HCT116 (cell line): ENCODE measurements at regions not wholly inside any gene's neighbourhood (a gene's known extent, or its start where the extent isn't known, plus 50 kb on each side); places are given as distances from the start of the nearest gene placed in this dataset.

Source experiments
- ATAC-seq: fragments of 200-7000 bp; cut with Tn5 transposase; 2 replicates; pipeline ENCODE4 v1.9.1; 2020; ENCODE audit warnings: mild to moderate bottlenecking, moderate library complexity
- BruUV-seq: library from RNA; stranded (reverse); fragments of 400-500 nt; replicated peaks from 2 replicates; lab custom pipeline; 2021; lab: Mats Ljungman, UMichigan
- CTCF ChIA-PET: fragments of 300-600 bp; sonication (Branson Sonifier 250); formaldehyde crosslinking; loops from one replicate; lab custom pipeline; 2021; ENCODE audit warnings: antibody characterized with exemption; lab: Charles Lee
- POLR2A ChIA-PET: fragments of 300-600, 350-600 bp; sonication (Branson Sonifier 250); formaldehyde crosslinking; loops from one replicate; lab custom pipeline; 2021; ENCODE audit warnings: antibody characterized with exemption; lab: Charles Lee
- RAD21 ChIA-PET, 2 experiments: fragments of 300-600 bp; sonication (Branson Sonifier 250); formaldehyde crosslinking; loops; one replicate each; lab custom pipeline; 2023; ENCODE audit warnings: low total read pairs in 2 of 2; ENCODE audit not compliant: uncharacterized antibody in 2 of 2, unreplicated experiment in 2 of 2, low non-redundant PET in 1 of 2; lab: Charles Lee
- DNase-seq: peaks from one replicate; pipeline ENCODE4 v3.0.0-alpha.2; 2010; ENCODE audit warnings: low read depth, low spot score
- H2AFZ ChIP-seq: fragments of 200-600 bp; shearing (Covaris generic), sonication (generic); 2 replicates; pipeline ENCODE4 v1.6.1; 2017; ENCODE audit warnings: low read depth, mixed run types, mixed read lengths, antibody characterized with exemption, low read length; ENCODE audit not compliant: poor library complexity, severe bottlenecking
- H3K27ac ChIP-seq: 2 replicates; pipeline ENCODE4 v1.5.1; 2012; ENCODE audit warnings: low read depth, low read length
- H3K27me3 ChIP-seq: fragments of 200-600 bp; sonication (generic); 2 replicates; pipeline ENCODE4 v1.6.1; 2016; ENCODE audit warnings: mixed run types, low read length, mixed read lengths; ENCODE audit not compliant: insufficient read depth
- H3K36me3 ChIP-seq, 2 experiments: fragments of 200-500 bp in 1 of 2; fragments of 200-600 bp in 1 of 2; sonication (Bioruptor generic) in 1 of 2; sonication (generic) in 1 of 2; 2 replicates each; pipeline versions ENCODE4 v1.5.1 to v1.6.1; 2014 to 2016; ENCODE audit warnings: low read length in 2 of 2, inconsistent platforms in 1 of 2, mixed read lengths in 1 of 2, mixed run types in 1 of 2; ENCODE audit not compliant: insufficient read depth in 2 of 2, control insufficient read depth in 1 of 2
- H3K4me1 ChIP-seq, 2 experiments: fragments of 200-600 bp in 1 of 2; sonication (generic) in 1 of 2; 2 replicates each; pipeline versions ENCODE4 v1.5.1 to v1.6.1; 2012 to 2017; ENCODE audit warnings: low read length in 2 of 2, inconsistent platforms in 1 of 2, mild to moderate bottlenecking in 1 of 2, mixed read lengths in 1 of 2, mixed run types in 1 of 2, moderate library complexity in 1 of 2; ENCODE audit not compliant: insufficient read depth in 2 of 2, control insufficient read depth in 1 of 2
- H3K4me2 ChIP-seq: fragments of 200-600 bp; sonication (generic); 2 replicates; pipeline ENCODE4 v1.6.1; 2017; ENCODE audit warnings: mixed run types, low read length, mixed read lengths
- H3K4me3 ChIP-seq, 2 experiments: fragments of 200-600 bp in 1 of 2; sonication (generic) in 1 of 2; replicated peaks in 1 of 2; 2 replicates each; pipeline ENCODE4 v1.5.1; 2011 to 2016; ENCODE audit warnings: low read length in 2 of 2, control low read depth in 1 of 2, low read depth in 1 of 2, mild to moderate bottlenecking in 1 of 2, mixed read lengths in 1 of 2, mixed run types in 1 of 2
- H3K79me2 ChIP-seq: fragments of 200-600 bp; sonication (generic); 2 replicates; pipeline ENCODE4 v1.6.1; 2017; ENCODE audit warnings: mild to moderate bottlenecking, mixed run types, low read length, moderate library complexity, mixed read lengths; ENCODE audit not compliant: insufficient read depth
- H3K9ac ChIP-seq: fragments of 200-600 bp; sonication (generic); 2 replicates; pipeline ENCODE4 v1.6.1; 2016; ENCODE audit warnings: low read length, mixed read lengths
- H3K9me2 ChIP-seq: fragments of 200-600 bp; sonication (generic), shearing (Covaris generic); 2 replicates; pipeline ENCODE4 v1.6.1; 2017; ENCODE audit warnings: mixed run types, mild to moderate bottlenecking, moderate library complexity; ENCODE audit not compliant: insufficient read depth
- H3K9me3 ChIP-seq, 2 experiments: fragments of 200-500 bp in 1 of 2; fragments of 200-600 bp in 1 of 2; sonication (Bioruptor generic) in 1 of 2; sonication (generic) in 1 of 2; 2 replicates each; pipeline ENCODE4 v1.6.1; 2014 to 2017; ENCODE audit warnings: low read length in 2 of 2, mixed read lengths in 2 of 2, inconsistent platforms in 1 of 2, low read depth in 1 of 2, mild to moderate bottlenecking in 1 of 2, mixed run types in 1 of 2, moderate library complexity in 1 of 2; ENCODE audit not compliant: control insufficient read depth in 1 of 2, insufficient read depth in 1 of 2
- H4K20me1 ChIP-seq: fragments of 200-600 bp; sonication (generic), shearing (Covaris generic); 2 replicates; pipeline ENCODE4 v1.6.1; 2017; ENCODE audit warnings: mixed run types, mild to moderate bottlenecking, moderate library complexity; ENCODE audit not compliant: insufficient read depth
- EZH2 ChIP-seq: fragments of 200-600 bp; sonication (generic); IDR thresholded peaks from 2 replicates; pipeline ENCODE4 v1.6.1; 2017; ENCODE audit warnings: antibody characterized with exemption, mixed run types
- POLR2A ChIP-seq: IDR thresholded peaks from 2 replicates; pipeline ENCODE4 v1.7.0; 2011; ENCODE audit warnings: borderline replicate concordance; ENCODE audit not compliant: insufficient read depth, insufficient read length; ENCODE audit errors: extremely low read depth
- POLR2AphosphoS5 ChIP-seq: IDR thresholded peaks from 2 replicates; pipeline ENCODE4 v1.6.1; 2011; ENCODE audit warnings: mild to moderate bottlenecking, low read depth, low read length, moderate library complexity
- SIN3A ChIP-seq: IDR thresholded peaks from 2 replicates; pipeline ENCODE4 v1.6.1; 2012; ENCODE audit warnings: low read depth
- SP1 ChIP-seq: IDR thresholded peaks from 2 replicates; pipeline ENCODE4 v1.6.1; 2012; ENCODE audit warnings: low read depth
- SRF ChIP-seq: IDR thresholded peaks from 2 replicates; pipeline ENCODE4 v1.6.1; 2012; ENCODE audit warnings: low read depth
- ZNF274 ChIP-seq: fragments of 200-500 bp; sonication (Bioruptor generic); IDR thresholded peaks from 2 replicates; pipeline ENCODE4 v1.6.1; 2014; ENCODE audit warnings: mild to moderate bottlenecking, low read depth, low read length, inconsistent platforms
- intact Hi-C: fragments of 100-400 bp; cut with micrococcal nuclease; formaldehyde crosslinking; loops from 2 replicates; pipeline ENCODE4 v1.10.0; 2022
- TF ChIP-seq, protein P1 (sequence below): IDR thresholded peaks from 2 replicates; pipeline ENCODE4 v1.6.1; 2012; ENCODE audit warnings: low read depth
- TF ChIP-seq, protein P2 (sequence below): IDR thresholded peaks from 2 replicates; pipeline ENCODE4 v1.6.1; 2012

DNA sequence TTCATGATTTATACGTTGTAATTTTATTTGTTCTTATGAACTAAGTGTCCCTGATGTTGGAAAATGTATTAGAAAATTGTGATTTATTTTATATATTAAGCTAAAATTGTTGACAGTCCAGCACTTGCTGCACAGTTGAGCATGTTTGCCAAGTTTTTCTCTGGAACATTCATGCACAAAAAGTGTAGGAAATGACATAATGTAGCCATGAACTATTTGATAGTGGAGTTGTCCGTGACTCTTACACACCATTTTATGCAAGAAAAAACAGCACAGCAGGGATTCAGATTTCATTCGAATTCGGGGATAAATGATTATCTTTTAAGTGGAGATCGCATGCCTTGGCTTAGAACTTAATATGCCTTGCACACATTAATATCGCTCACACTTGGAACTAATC, 708.6 kb upstream of the WWC1 start:
- no peak overlapping the region for H3K9ac ChIP-seq
- DNase-seq (no peak), ATAC-seq (no peak)
- H3K79me2 ChIP-seq = no peaks in the 10 kb centered on the region
- no peaks in the 10 kb centered on the region for H4K20me1 ChIP-seq
- H3K4me3 ChIP-seq = no peak overlapping the region
- intact Hi-C loops = loop anchor here (2.0 kb wide), 2 partner anchors 464 to 636 kb away; no protein-coding TSS in a partner anchor
- peaks cover 17% of the 10 kb centered on the region for H3K27me3 ChIP-seq
- ChIA-PET CTCF (no interaction called here), RAD21 (no interaction called here), POLR2A (no interaction called here)
- H3K36me3 ChIP-seq = no peaks in the 10 kb centered on the region
- H3K4me2 ChIP-seq = no peak overlapping the region
- no peak overlapping the region for H2AFZ ChIP-seq
- no peaks in the 10 kb centered on the region for H3K9me3 ChIP-seq
- no peaks in the 10 kb centered on the region for H3K9me2 ChIP-seq
- TF ChIP-seq POLR2AphosphoS5 (no peak), EZH2 (no peak), SP1 (no peak), ZNF274 (no peak), SRF (no peak), POLR2A (no peak), SIN3A (no peak)
- TF ChIP-seq, protein P1, sequence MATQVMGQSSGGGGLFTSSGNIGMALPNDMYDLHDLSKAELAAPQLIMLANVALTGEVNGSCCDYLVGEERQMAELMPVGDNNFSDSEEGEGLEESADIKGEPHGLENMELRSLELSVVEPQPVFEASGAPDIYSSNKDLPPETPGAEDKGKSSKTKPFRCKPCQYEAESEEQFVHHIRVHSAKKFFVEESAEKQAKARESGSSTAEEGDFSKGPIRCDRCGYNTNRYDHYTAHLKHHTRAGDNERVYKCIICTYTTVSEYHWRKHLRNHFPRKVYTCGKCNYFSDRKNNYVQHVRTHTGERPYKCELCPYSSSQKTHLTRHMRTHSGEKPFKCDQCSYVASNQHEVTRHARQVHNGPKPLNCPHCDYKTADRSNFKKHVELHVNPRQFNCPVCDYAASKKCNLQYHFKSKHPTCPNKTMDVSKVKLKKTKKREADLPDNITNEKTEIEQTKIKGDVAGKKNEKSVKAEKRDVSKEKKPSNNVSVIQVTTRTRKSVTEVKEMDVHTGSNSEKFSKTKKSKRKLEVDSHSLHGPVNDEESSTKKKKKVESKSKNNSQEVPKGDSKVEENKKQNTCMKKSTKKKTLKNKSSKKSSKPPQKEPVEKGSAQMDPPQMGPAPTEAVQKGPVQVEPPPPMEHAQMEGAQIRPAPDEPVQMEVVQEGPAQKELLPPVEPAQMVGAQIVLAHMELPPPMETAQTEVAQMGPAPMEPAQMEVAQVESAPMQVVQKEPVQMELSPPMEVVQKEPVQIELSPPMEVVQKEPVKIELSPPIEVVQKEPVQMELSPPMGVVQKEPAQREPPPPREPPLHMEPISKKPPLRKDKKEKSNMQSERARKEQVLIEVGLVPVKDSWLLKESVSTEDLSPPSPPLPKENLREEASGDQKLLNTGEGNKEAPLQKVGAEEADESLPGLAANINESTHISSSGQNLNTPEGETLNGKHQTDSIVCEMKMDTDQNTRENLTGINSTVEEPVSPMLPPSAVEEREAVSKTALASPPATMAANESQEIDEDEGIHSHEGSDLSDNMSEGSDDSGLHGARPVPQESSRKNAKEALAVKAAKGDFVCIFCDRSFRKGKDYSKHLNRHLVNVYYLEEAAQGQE = no peak
- TF ChIP-seq, protein P2, sequence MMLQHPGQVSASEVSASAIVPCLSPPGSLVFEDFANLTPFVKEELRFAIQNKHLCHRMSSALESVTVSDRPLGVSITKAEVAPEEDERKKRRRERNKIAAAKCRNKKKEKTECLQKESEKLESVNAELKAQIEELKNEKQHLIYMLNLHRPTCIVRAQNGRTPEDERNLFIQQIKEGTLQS = no peak
- TF ChIP-seq, all 23 proteins: peak for 0
- Histone ChIP-seq H3K4me1 (no peaks in the 10 kb centered on the region), H3K27ac (no peak overlapping the region)
- no TSS peak for BruUV-seq
